ENCODE measurements at regions not wholly inside any gene's neighbourhood (a gene's known extent, or its start where the extent isn't known, plus 50 kb on each side); places are given as distances from the start of the nearest gene placed in this dataset.
"Not testable (repeated sequence)": the region's sequence is repeated elsewhere in the genome, so short reads cannot be mapped to it uniquely, and the experiment has no call there.

DNA sequence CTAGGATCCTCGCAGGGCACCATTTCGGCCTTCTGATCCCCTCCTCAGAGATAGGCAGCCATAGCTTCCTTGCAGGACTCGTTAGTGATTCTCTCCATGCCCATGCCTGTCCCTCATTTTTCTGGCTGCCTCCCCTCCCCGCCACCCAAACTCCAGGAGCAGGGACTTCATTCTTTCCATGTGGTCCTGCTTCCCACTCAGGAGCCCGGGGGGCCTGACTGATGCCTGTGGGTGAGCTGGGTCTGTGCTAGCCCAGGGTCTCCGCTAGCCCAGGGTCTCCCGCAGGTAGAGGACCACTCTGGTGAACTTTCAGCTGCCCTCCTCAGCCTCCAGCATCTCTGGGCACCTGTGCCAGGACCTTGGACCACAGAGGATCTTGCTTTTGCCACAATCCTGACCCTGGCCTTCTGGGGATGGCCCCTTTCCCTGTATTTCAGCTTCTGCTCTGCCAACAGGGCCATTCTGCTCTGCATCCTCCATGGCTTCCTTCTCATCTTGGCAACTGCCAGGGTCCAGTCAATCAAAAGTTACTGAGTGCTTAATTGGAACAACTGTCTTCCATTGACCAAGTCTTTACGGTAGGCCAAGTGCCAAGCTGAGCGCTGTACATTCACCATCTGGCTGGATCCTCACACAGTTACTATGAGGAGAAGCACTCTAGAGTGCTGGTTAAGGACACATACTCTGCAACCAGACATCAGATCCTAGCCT is 152.2 kb downstream of the EFNB1 start:
- TF ChIP-seq, protein P1, sequence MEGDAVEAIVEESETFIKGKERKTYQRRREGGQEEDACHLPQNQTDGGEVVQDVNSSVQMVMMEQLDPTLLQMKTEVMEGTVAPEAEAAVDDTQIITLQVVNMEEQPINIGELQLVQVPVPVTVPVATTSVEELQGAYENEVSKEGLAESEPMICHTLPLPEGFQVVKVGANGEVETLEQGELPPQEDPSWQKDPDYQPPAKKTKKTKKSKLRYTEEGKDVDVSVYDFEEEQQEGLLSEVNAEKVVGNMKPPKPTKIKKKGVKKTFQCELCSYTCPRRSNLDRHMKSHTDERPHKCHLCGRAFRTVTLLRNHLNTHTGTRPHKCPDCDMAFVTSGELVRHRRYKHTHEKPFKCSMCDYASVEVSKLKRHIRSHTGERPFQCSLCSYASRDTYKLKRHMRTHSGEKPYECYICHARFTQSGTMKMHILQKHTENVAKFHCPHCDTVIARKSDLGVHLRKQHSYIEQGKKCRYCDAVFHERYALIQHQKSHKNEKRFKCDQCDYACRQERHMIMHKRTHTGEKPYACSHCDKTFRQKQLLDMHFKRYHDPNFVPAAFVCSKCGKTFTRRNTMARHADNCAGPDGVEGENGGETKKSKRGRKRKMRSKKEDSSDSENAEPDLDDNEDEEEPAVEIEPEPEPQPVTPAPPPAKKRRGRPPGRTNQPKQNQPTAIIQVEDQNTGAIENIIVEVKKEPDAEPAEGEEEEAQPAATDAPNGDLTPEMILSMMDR (IDR thresholded peaks at IDR 0.05; ENCODE audit: low read length, missing control alignments): no peak
- DNase-seq (ENCODE audit: low read depth): no peak
- H3K4me3 ChIP-seq (replicated peaks; ENCODE audit: low read depth, low read length): no peak overlapping the region

DNA sequence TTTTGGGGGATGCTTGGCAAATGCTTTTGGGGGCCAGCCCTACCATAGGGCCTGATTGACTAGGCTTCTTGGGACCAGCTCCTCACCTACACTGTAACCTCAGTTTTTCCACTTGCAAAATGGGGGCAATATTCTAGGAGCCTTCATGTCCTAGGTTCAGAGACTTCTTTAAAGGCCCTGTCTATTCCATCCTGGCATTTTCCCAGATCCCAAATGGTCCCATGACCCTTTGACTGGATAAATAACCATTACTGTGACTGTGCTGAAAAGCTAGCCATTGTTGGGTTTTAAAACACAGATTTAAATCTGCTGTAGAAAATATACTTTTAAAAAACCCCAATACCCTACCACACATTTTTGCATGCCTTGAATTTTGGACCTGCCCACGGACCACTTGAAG is 149.8 kb downstream of the EFNB1 start:
- DNase-seq (ENCODE audit: low read depth): no peak
- TF ChIP-seq, protein P1 (IDR thresholded peaks at IDR 0.05; ENCODE audit: low read length, missing control alignments): no peak

DNA sequence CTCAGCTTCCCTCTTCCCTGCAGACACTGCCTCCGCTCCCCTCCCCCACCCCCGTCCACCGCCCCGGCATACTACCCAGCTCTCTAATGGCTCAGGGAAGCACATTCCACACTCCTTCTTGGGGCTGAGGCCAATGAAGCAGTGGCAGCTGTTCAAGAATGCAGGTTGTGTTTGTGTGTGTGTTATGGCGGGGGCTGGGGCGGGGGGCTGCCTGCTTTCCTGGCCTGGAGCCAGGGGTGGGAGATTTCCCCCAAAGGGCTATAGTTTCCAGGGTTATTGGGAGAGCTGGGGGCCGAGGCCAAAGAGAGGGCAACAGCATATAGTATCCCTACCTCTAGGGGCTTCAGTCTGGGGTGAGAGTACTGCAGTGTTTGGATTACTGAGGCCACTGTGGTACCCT is 149.4 kb downstream of the EFNB1 start:
- H3K4me3 ChIP-seq (replicated peaks; ENCODE audit: low read depth, low read length): no peak overlapping the region
- TF ChIP-seq, protein P1 (IDR thresholded peaks at IDR 0.05; ENCODE audit: low read length, missing control alignments): no peak
- peak; percentile 73 for DNase-seq (ENCODE audit: low read depth)

More for the DNA sequence above, 149.8 kb downstream of the EFNB1 start:
- H3K4me3 ChIP-seq (replicated peaks; ENCODE audit: low read depth, low read length): no peak overlapping the region

DNA sequence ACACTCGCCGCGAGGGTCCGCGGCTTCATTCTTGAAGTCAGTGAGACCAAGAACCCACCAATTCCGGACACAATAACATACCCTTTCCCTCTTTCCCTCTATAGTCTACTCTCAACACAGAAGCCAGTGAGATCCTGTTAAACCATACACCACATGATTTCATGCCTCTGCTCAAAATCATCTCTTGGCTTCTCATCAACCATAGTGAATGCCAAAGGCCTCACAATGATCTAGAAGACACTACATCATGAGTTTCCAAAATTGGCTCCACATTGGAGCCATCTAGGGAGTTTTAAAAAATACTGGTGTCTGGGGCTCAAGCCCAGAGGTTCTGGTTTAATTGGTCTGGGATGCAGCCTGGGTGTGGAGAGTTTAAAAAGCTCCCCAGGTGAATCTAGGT is 124.5 kb downstream of the EFNB1 start:
- no peak overlapping the region for H3K4me3 ChIP-seq (replicated peaks; ENCODE audit: low read depth, low read length)
- TF ChIP-seq, protein P1 (IDR thresholded peaks at IDR 0.05; ENCODE audit: low read length, missing control alignments): no peak
- no peak for DNase-seq (ENCODE audit: low read depth)

DNA sequence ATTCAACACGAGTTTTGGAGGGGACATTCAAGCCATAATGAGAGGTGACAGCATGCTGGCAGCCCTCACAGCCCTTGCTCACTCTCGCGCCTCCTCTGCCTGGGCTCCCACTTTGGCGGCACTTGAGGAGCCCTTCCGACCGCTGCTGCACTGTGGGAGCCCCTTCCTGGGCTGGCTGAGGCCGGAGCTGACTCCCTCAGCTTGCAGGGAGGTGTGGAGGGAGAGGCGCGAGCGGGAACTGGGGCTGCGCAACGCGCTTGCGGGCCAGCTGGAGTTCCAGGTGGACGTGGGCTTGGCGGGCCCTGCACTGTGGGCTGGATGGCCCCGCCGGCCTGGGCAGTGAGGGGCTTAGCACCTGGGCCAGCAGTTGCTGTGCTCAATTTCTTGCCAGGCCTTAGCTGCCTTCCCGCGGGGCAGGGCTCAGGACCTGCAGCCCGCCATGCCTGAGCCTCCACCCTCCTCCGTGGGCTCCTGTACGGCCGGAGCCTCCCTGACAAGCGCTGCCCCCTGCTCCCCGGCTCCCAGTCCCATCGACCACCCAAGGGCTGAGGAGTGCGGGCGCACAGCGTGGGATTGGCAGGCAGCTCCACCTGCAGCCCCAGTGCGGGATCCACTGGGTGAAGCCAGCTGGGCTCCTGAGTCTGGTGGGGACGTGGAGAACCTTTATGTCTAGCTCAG is 123.3 kb downstream of the EFNB1 start:
- not testable (repeated sequence) for H3K4me3 ChIP-seq (replicated peaks; ENCODE audit: low read depth, low read length); DNase-seq (ENCODE audit: low read depth)

DNA sequence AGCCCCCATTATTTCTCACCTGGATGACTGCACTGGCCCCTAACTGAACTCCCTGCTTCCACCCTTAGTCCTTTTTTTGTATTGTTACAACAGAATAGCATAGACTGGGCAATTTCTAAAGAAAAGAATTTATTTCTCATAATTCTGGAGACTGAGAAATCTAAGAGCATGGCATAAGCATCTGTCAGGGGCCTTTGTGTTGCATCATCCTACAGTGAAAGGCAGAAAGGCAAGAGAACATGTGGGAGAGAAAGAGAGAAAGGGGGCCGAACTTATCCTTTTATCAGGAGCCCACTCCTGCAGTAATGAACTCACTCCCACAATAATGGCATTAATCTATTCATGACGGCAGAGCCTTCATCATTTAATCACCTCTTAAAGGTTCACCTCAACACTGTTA is 122.1 kb downstream of the EFNB1 start:
- no peak overlapping the region for H3K4me3 ChIP-seq (replicated peaks; ENCODE audit: low read depth, low read length)
- DNase-seq (ENCODE audit: low read depth): no peak
- TF ChIP-seq, protein P1 (IDR thresholded peaks at IDR 0.05; ENCODE audit: low read length, missing control alignments): no peak

DNA sequence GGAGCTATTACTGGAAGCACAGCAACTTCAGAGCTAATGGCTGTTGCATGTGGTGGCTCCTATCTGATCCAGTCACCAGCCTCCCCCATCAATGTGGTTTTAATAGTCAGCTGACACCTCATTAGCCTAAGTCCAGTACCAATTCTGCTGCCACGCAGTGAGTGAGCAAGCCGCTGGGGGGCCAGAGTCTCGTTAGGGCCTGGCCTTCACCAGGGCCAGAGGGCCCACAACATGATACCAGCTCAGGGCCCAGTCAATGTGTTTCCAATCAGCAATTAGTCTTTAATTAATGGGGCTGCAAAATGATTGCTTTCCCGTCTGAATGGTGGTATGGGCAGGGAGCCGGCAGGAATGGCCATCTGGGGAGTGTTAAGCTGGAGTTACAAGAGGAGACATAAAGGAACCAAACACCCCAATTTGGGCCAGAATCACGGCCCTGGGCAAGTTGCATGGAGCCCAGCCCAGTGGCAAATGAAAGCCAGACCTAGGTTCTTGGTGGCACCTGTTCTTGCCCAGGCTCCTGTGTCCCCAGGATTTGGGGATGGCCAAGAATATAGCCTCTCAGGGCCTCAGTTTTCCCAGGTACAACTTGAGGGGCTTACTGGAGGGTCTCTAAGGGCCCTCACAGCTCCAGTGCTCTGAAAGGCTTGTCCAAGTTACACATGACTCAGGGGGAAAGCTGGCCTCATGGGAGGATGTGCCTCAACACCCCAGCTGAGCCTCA is 119.2 kb downstream of the EFNB1 start:
- no peak overlapping the region for H3K4me3 ChIP-seq (replicated peaks; ENCODE audit: low read depth, low read length)
- TF ChIP-seq, protein P1 (IDR thresholded peaks at IDR 0.05; ENCODE audit: low read length, missing control alignments): no peak
- DNase-seq (ENCODE audit: low read depth): no peak

Data from fibroblast of pulmonary artery (primary cell).